A549 (cell line): ENCODE measurements at regions not wholly inside any gene's neighbourhood (a gene's known extent, or its start where the extent isn't known, plus 50 kb on each side); places are given as distances from the start of the nearest gene placed in this dataset.

ENCODE experiments used
- HOXA7 ChIP-seq: fragments of 250-450 bp; sonication (Bioruptor Pico); IDR thresholded peaks from 2 replicates; pipeline ENCODE4 v1.5.0; 2020; ENCODE audit warnings: mild to moderate bottlenecking, moderate library complexity
- JUNB ChIP-seq: fragments of >200 bp; sonication (Bioruptor Twin); formaldehyde crosslinking; IDR thresholded peaks from 2 replicates; pipeline ENCODE4 v1.6.1; 2016
- KDM1A ChIP-seq: fragments of 200-600 bp; sonication (generic); IDR thresholded peaks from 2 replicates; pipeline ENCODE4 v1.6.1; 2016; ENCODE audit warnings: low read depth, mild to moderate bottlenecking
- MAFK ChIP-seq: fragments of 450-650 bp; IDR thresholded peaks from 2 replicates; pipeline ENCODE4 v1.6.1; 2014; ENCODE audit not compliant: partially characterized antibody
- NPAS2 ChIP-seq: fragments of 250-450 bp; sonication (Bioruptor Pico); IDR thresholded peaks from 2 replicates; pipeline ENCODE4 v1.8.0; 2022; ENCODE audit warnings: mild to moderate bottlenecking, moderate library complexity, borderline replicate concordance
- POLR2A ChIP-seq: IDR thresholded peaks from 2 replicates; pipeline ENCODE4 v1.6.1; 2012; ENCODE audit warnings: mild to moderate bottlenecking, low read length
- USF2 ChIP-seq: fragments of 450-650 bp; IDR thresholded peaks from 2 replicates; pipeline ENCODE4 v1.6.1; 2014; ENCODE audit warnings: antibody characterized with exemption
- ZSCAN20 ChIP-seq: fragments of 250-450 bp; sonication (Bioruptor Pico); IDR thresholded peaks from 2 replicates; pipeline ENCODE4 v1.8.0; 2022; ENCODE audit warnings: mild to moderate bottlenecking, moderate library complexity

- no peak for TF ChIP-seq JUNB
- TF ChIP-seq MAFK: no peak
- no peak for TF ChIP-seq NPAS2 (CRISPR knock-in tag)
- no peak for TF ChIP-seq POLR2A
- TF ChIP-seq KDM1A: no peak
- TF ChIP-seq USF2: no peak
- TF ChIP-seq ZSCAN20: no peak
- no peak for TF ChIP-seq HOXA7 (CRISPR knock-in tag)
Measured at GRCh38 chr14:86662334-86662733, 1132.4 kb downstream of the FLRT2 start.
